NCI-H510A treated with DMSO at 0.1 percent for 48 hours (cell line): ENCODE measurements at regions not wholly inside any gene's neighbourhood (a gene's known extent, or its start where the extent isn't known, plus 50 kb on each side); places are given as distances from the start of the nearest gene placed in this dataset.
"Not testable (repeated sequence)": the region's sequence is repeated elsewhere in the genome, so short reads cannot be mapped to it uniquely, and the experiment has no call there.

Experiments used
- DNase-seq: peaks from one replicate; lab custom pipeline; 2025; lab: John Stamatoyannopoulos, UW

DNA sequence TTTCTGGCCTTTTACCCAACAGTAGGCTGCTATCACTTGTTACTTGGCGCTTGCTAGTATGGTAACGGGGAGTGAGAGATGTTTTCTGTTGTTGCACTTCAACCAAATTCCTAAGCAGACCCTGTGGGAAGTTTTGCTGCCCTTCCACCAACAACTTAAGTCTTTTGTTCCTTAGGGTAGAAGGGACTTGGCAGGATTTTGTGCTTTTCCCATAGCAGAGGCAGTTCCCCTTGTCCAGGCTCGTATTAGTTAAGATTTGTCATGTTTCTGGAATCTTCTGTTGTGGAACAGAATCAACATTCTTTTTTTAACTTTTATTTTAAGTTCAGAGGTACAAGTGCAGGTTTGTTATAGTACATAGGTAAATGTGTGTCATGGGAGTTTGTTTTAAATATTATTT, 73.2 kb upstream of the SGIP1 start:
- DNase-seq, result no peak

DNA sequence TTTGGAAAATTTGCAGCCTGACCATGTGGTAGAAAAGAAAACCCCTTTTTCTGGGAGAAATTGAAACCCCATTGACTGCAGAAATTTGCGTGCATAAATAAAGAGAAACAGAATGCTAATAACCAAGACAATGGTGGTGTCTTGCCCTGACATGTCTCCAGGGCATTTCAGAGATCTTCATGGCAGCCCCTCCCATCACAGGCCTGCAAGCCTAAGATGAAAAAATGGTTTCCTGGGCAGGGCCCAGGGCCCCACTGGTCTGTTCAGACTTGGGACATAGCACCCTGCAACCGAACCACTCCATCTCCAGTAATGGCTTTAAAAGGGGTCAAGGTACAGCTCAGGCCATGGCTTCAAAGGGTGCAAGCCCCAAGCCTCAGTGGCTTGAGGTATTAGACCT, 71.6 kb upstream of the SGIP1 start:
- no peak for DNase-seq

DNA sequence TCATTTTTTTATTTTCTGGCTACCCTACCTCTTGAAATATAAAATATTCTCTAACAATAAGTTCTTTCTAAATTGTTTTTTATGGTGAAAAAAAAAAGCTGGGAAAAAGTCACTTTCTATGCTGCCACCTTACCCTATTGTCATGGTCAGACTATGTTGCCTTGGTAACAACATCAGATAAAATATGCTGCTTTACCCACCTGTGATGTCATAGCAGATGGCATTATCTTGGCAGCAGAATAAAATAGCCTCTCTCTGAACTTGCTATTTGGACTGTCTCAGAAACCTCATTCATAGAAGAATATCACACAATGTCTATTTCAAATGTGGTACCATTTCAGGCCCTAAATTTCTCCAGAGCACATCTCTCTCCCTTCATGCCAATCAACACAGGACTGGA, 69.6 kb upstream of the SGIP1 start:
- DNase-seq, result no peak

- DNase-seq, result no peak
Measured at GRCh38 chr1:66464802-66465201, 69.2 kb upstream of the SGIP1 start.

DNA sequence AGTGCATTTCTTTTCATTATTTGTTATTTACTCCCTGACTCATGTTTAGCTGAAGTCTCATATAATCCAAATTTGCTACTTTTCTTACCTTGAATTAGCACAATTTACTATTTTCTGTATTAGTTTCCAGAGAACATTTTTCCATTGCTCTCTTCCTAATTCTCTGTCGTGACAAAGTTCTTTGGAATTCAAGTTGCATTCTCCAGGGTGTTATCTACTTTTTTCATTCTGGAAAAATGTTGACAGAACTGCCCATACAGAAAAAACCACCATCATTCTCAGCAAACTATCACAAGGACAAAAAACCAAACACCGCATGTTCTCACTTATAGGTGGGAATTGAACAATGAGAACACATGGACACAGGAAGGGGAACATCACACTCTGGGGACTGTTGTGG, 67.3 kb upstream of the SGIP1 start:
- DNase-seq, result not testable (repeated sequence)

DNA sequence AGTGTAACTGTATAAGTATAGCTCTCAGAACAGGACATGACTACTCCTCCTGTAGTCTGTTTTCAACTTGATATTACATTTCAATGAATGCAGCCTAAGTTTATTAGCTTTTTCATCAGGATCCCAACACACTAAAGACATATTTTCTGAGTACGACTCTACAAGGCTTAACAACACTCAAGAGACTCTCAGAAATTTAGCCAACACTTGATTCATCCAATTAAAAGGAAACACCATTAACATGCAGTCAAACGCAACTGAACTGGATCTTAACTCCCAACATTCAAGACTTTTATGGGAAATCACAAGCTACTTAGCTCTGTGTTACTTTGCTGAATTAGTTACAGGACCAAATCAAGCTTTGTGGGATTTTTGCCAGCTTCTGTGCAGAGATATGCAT, 65.2 kb upstream of the SGIP1 start:
- DNase-seq, result no peak

- no peak for DNase-seq
Measured at GRCh38 chr1:66475940-66476339, 58.0 kb upstream of the SGIP1 start.

GRCh38 chr1:66476774-66477173, 57.2 kb upstream of the SGIP1 start:
- DNase-seq, result no peak

DNA sequence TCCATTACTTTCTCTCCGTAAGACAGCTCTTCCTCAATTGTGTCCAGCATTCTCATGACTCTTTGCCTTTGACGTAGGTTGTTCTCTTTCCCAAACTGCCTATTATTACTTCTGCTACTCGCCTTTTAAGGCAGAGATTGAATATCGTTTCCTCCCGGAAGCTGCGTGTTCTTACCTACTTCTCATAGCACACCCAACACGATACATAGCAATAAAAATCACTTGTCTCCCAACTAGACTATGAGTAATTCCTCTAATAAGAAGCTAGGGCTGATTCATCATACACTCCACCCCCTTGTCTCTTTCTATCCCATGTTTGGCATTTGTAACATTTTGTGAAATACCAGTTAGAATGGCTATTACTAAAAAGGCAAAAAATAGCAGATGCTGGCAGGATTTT, 55.8 kb upstream of the SGIP1 start:
- no peak for DNase-seq

GRCh38 chr1:66480162-66480561, 53.8 kb upstream of the SGIP1 start:
- DNase-seq, result no peak

DNA sequence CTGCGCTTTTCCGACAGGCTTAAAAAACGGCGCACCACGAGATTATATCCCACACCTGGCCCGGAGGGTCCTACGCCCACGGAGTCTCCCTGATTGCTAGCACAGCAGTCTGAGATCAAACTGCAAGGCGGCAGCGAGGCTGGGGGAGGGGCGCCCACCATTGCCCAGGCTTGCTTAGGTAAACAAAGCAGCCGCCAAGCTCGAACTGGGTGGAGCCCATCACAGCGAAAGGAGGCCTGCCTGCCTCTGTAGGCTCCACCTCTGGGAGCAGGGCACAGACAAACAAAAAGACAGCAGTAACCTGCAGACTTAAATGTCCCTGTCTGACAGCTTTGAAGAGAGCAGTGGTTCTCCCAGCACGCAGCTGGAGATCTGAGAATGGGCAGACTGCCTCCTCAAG, 52.7 kb upstream of the SGIP1 start:
- DNase-seq, result peak; percentile 10
